ENCODE measurements at regions not wholly inside any gene's neighbourhood (a gene's known extent, or its start where the extent isn't known, plus 50 kb on each side); places are given as distances from the start of the nearest gene placed in this dataset.
A peak's percentile ranks its signal among the peaks of the same experiment; 100 is the strongest.
"Not testable (repeated sequence)": the region's sequence is repeated elsewhere in the genome, so short reads cannot be mapped to it uniquely, and the experiment has no call there.

- no peak for DNase-seq (ENCODE audit: low spot score)
- Histone ChIP-seq H2AFZ (ENCODE audit: low read length) (no peak overlapping the region), H4K8ac (ENCODE audit: low read depth, low read length) (no peak overlapping the region), H3K4me1 (ENCODE audit: control insufficient read depth in 2 of 2, insufficient read depth in 1 of 2, low read depth in 1 of 2, low read length in 2 of 2) (no peaks in the 10 kb centered on the region), H3K27ac (replicated peaks; ENCODE audit: low read length) (no peak overlapping the region), H2BK12ac (ENCODE audit: low read length) (no peak overlapping the region), H3K27me3 (ENCODE audit: control insufficient read depth in 3 of 3, insufficient read depth in 3 of 3, low read depth in 1 of 3, low read length in 3 of 3) (no peaks in the 10 kb centered on the region), H3K9ac (ENCODE audit: low read depth, low read length, poor library complexity) (no peak overlapping the region), H3K14ac (ENCODE audit: low read length) (no peak overlapping the region), H2BK120ac (ENCODE audit: low read depth, low read length) (no peak overlapping the region), H3K4me3 (ENCODE audit: low read length in 2 of 2) (no peak overlapping the region), H3K4ac (ENCODE audit: low read length) (no peak overlapping the region), H3K18ac (ENCODE audit: low read length) (no peak overlapping the region), H2AK5ac (ENCODE audit: low read depth, low read length) (no peak overlapping the region), H3K36me3 (replicated peaks in 1 of 2; ENCODE audit: control insufficient read depth in 2 of 2, insufficient read depth in 2 of 2, low read length in 2 of 2) (no peaks in the 10 kb centered on the region), H3K79me1 (ENCODE audit: low read depth, low read length) (no peaks in the 10 kb centered on the region), H2BK5ac (ENCODE audit: low read length) (no peak overlapping the region), H4K91ac (ENCODE audit: low read depth, low read length, poor library complexity) (no peak overlapping the region), H3K9me3 (replicated peaks in 1 of 2; ENCODE audit: control insufficient read depth in 2 of 2, insufficient read depth in 1 of 2, low read depth in 1 of 2, low read length in 2 of 2) (no peaks in the 10 kb centered on the region), H2BK15ac (ENCODE audit: low read length) (no peak overlapping the region), H3K4me2 (ENCODE audit: insufficient read depth, low read length, poor library complexity, severe bottlenecking) (no peak overlapping the region), H3K23ac (ENCODE audit: low read depth, low read length, poor library complexity) (no peak overlapping the region)
- no CpG with 5 or more reads among the region's 6 CpGs for WGBS, 2 donors (ENCODE audit: extremely low coverage in 2 of 2, insufficient read length in 2 of 2, insufficient replicate concordance in 1 of 2)
Measured at GRCh38 chr4:75254745-75255144, 259.5 kb downstream of the RCHY1 start.

- H3K18ac ChIP-seq (ENCODE audit: low read length); H2BK12ac ChIP-seq (ENCODE audit: low read length); H3K27me3 ChIP-seq (ENCODE audit: control insufficient read depth in 3 of 3, insufficient read depth in 3 of 3, low read depth in 1 of 3, low read length in 3 of 3); H2AFZ ChIP-seq (ENCODE audit: low read length); H3K4me2 ChIP-seq (ENCODE audit: insufficient read depth, low read length, poor library complexity, severe bottlenecking); H3K4me3 ChIP-seq (ENCODE audit: low read length in 2 of 2); H3K4ac ChIP-seq (ENCODE audit: low read length); H3K4me1 ChIP-seq (ENCODE audit: control insufficient read depth in 2 of 2, insufficient read depth in 1 of 2, low read depth in 1 of 2, low read length in 2 of 2); H3K27ac ChIP-seq (replicated peaks; ENCODE audit: low read length); H3K9me3 ChIP-seq (replicated peaks in 1 of 2; ENCODE audit: control insufficient read depth in 2 of 2, insufficient read depth in 1 of 2, low read depth in 1 of 2, low read length in 2 of 2); H2BK15ac ChIP-seq (ENCODE audit: low read length); H3K79me1 ChIP-seq (ENCODE audit: low read depth, low read length); H3K36me3 ChIP-seq (replicated peaks in 1 of 2; ENCODE audit: control insufficient read depth in 2 of 2, insufficient read depth in 2 of 2, low read length in 2 of 2); H2AK5ac ChIP-seq (ENCODE audit: low read depth, low read length); H2BK5ac ChIP-seq (ENCODE audit: low read length); H2BK120ac ChIP-seq (ENCODE audit: low read depth, low read length); H3K23ac ChIP-seq (ENCODE audit: low read depth, low read length, poor library complexity); H3K9ac ChIP-seq (ENCODE audit: low read depth, low read length, poor library complexity); H4K91ac ChIP-seq (ENCODE audit: low read depth, low read length, poor library complexity); DNase-seq (ENCODE audit: low spot score); H3K14ac ChIP-seq (ENCODE audit: low read length); H4K8ac ChIP-seq (ENCODE audit: low read depth, low read length): not testable (repeated sequence)
- WGBS, 2 donors (ENCODE audit: extremely low coverage in 2 of 2, insufficient read length in 2 of 2, insufficient replicate concordance in 1 of 2) = no CpG with 5 or more reads among the region's 4 CpGs
Measured at GRCh38 chr4:75253094-75253493, 261.1 kb downstream of the RCHY1 start.

- Histone ChIP-seq H3K9ac (ENCODE audit: low read depth, low read length, poor library complexity) (peak overlapping the region; percentile 72), H4K8ac (ENCODE audit: low read depth, low read length) (no peak overlapping the region), H2BK15ac (ENCODE audit: low read length) (no peak overlapping the region), H3K79me1 (ENCODE audit: low read depth, low read length) (no peaks in the 10 kb centered on the region), H2BK120ac (ENCODE audit: low read depth, low read length) (no peak overlapping the region), H2AFZ (ENCODE audit: low read length) (no peak overlapping the region), H3K4me1 (ENCODE audit: control insufficient read depth in 2 of 2, insufficient read depth in 1 of 2, low read depth in 1 of 2, low read length in 2 of 2) (no peaks in the 10 kb centered on the region), H3K4ac (ENCODE audit: low read length) (peak overlapping the region; percentile 29), H3K23ac (ENCODE audit: low read depth, low read length, poor library complexity) (peak overlapping the region; percentile 60), H3K27me3 (ENCODE audit: control insufficient read depth in 3 of 3, insufficient read depth in 3 of 3, low read depth in 1 of 3, low read length in 3 of 3) (no peaks in the 10 kb centered on the region), H4K91ac (ENCODE audit: low read depth, low read length, poor library complexity) (peak overlapping the region; percentile 17), H3K27ac (replicated peaks; ENCODE audit: low read length) (no peak overlapping the region), H3K4me3 (ENCODE audit: low read length in 2 of 2) (no peak overlapping the region), H3K9me3 (replicated peaks in 1 of 2; ENCODE audit: control insufficient read depth in 2 of 2, insufficient read depth in 1 of 2, low read depth in 1 of 2, low read length in 2 of 2) (no peaks in the 10 kb centered on the region), H3K36me3 (replicated peaks in 1 of 2; ENCODE audit: control insufficient read depth in 2 of 2, insufficient read depth in 2 of 2, low read length in 2 of 2) (no peaks in the 10 kb centered on the region), H2AK5ac (ENCODE audit: low read depth, low read length) (no peak overlapping the region), H3K4me2 (ENCODE audit: insufficient read depth, low read length, poor library complexity, severe bottlenecking) (no peak overlapping the region), H2BK12ac (ENCODE audit: low read length) (peak overlapping the region; percentile 63), H3K14ac (ENCODE audit: low read length) (peak overlapping the region; percentile 75), H3K18ac (ENCODE audit: low read length) (peak overlapping the region; percentile 13), H2BK5ac (ENCODE audit: low read length) (no peak overlapping the region)
- no CpG with 5 or more reads among the region's 3 CpGs for WGBS, 2 donors (ENCODE audit: extremely low coverage in 2 of 2, insufficient read length in 2 of 2, insufficient replicate concordance in 1 of 2)
- DNase-seq (ENCODE audit: low spot score) = no peak
Measured at GRCh38 chr4:75251547-75251946, 262.7 kb downstream of the RCHY1 start.

- Histone ChIP-seq H4K91ac (ENCODE audit: low read depth, low read length, poor library complexity) (no peak overlapping the region), H3K36me3 (replicated peaks in 1 of 2; ENCODE audit: control insufficient read depth in 2 of 2, insufficient read depth in 2 of 2, low read length in 2 of 2) (no peaks in the 10 kb centered on the region), H2BK5ac (ENCODE audit: low read length) (no peak overlapping the region), H3K27ac (replicated peaks; ENCODE audit: low read length) (no peak overlapping the region), H2BK120ac (ENCODE audit: low read depth, low read length) (no peak overlapping the region), H3K9ac (ENCODE audit: low read depth, low read length, poor library complexity) (no peak overlapping the region), H2BK12ac (ENCODE audit: low read length) (no peak overlapping the region), H3K9me3 (replicated peaks in 1 of 2; ENCODE audit: control insufficient read depth in 2 of 2, insufficient read depth in 1 of 2, low read depth in 1 of 2, low read length in 2 of 2) (no peaks in the 10 kb centered on the region), H2AFZ (ENCODE audit: low read length) (no peak overlapping the region), H3K79me1 (ENCODE audit: low read depth, low read length) (no peaks in the 10 kb centered on the region), H3K27me3 (ENCODE audit: control insufficient read depth in 3 of 3, insufficient read depth in 3 of 3, low read depth in 1 of 3, low read length in 3 of 3) (no peaks in the 10 kb centered on the region), H3K23ac (ENCODE audit: low read depth, low read length, poor library complexity) (no peak overlapping the region), H3K14ac (ENCODE audit: low read length) (no peak overlapping the region), H3K4ac (ENCODE audit: low read length) (no peak overlapping the region), H3K4me2 (ENCODE audit: insufficient read depth, low read length, poor library complexity, severe bottlenecking) (no peak overlapping the region), H2BK15ac (ENCODE audit: low read length) (no peak overlapping the region), H3K4me3 (ENCODE audit: low read length in 2 of 2) (no peak overlapping the region), H3K4me1 (ENCODE audit: control insufficient read depth in 2 of 2, insufficient read depth in 1 of 2, low read depth in 1 of 2, low read length in 2 of 2) (no peaks in the 10 kb centered on the region), H4K8ac (ENCODE audit: low read depth, low read length) (no peak overlapping the region), H2AK5ac (ENCODE audit: low read depth, low read length) (no peak overlapping the region), H3K18ac (ENCODE audit: low read length) (no peak overlapping the region)
- no CpG with 5 or more reads among the region's 2 CpGs for WGBS, 2 donors (ENCODE audit: extremely low coverage in 2 of 2, insufficient read length in 2 of 2, insufficient replicate concordance in 1 of 2)
- DNase-seq (ENCODE audit: low spot score) = no peak
Measured at GRCh38 chr4:75249739-75250138, 264.5 kb downstream of the RCHY1 start.
